ENCODE measurements at regions not wholly inside any gene's neighbourhood (a gene's known extent, or its start where the extent isn't known, plus 50 kb on each side); places are given as distances from the start of the nearest gene placed in this dataset.
"Not testable (repeated sequence)": the region's sequence is repeated elsewhere in the genome, so short reads cannot be mapped to it uniquely, and the experiment has no call there.

GRCh38 chr6:130598021-130598989 lies 228.9 kb upstream of the SMLR1 start:
- Histone ChIP-seq H3K4me3 (no peak overlapping the region), H3K4me1 (replicated peaks in 1 of 2) (peaks cover 4 to 26% of the 10 kb centered on the region in 2 donors), H3K27ac (no peak overlapping the region)
- WGBS, 10 experiments, result 43 to 100% (median 71%) methylated on average over 1 to 2 of the region's 2 CpGs; no CpG with 5 or more reads in 3 of the 10 experiments
- peak in 1 of 8 experiments; percentile 15 for ATAC-seq (replicated peaks in 6 of 8)
- in situ Hi-C loops (cut with MboI; ENCODE audit: low pct_unique_long_range_greater_than_20kb in 2 of 9, low sequenced_read_pairs in 9 of 9, unreplicated experiment in 9 of 9), result no loop called here

- H3K27ac ChIP-seq, result no peak overlapping the region
- H3K4me3 ChIP-seq, result no peak overlapping the region
- in situ Hi-C loops (cut with MboI; ENCODE audit: low pct_unique_long_range_greater_than_20kb in 2 of 9, low sequenced_read_pairs in 9 of 9, unreplicated experiment in 9 of 9), result no loop called here
- peaks cover 4 to 17% of the 10 kb centered on the region in 2 donors for H3K4me1 ChIP-seq (replicated peaks in 1 of 2)
- ATAC-seq (replicated peaks in 6 of 8), result no peak
- 0 to 100% (median 80%) methylated on average over 2 of the region's 2 CpGs; no CpG with 5 or more reads in 5 of the 10 experiments for whole genome bisulfite sequencing, 10 experiments
Observed at GRCh38 chr6:130600880-130601341, 226.3 kb upstream of the SMLR1 start.

- WGBS, 10 experiments, result 9 to 70% (median 50%) methylated on average over 1 to 8 of the region's 8 CpGs
- in situ Hi-C loops (cut with MboI; ENCODE audit: low pct_unique_long_range_greater_than_20kb in 2 of 9, low sequenced_read_pairs in 9 of 9, unreplicated experiment in 9 of 9), result no loop called here
- ATAC-seq (replicated peaks in 6 of 8), result peak in 7 of 8 experiments; percentile 75 to 98 (median 97)
Observed at GRCh38 chr6:130602151-130602770, 224.9 kb upstream of the SMLR1 start.

GRCh38 chr6:130603391-130603790 lies 223.8 kb upstream of the SMLR1 start:
- ATAC-seq (replicated peaks in 6 of 8), result no peak
- H3K4me1 ChIP-seq (replicated peaks in 1 of 2), result peaks cover 4 to 17% of the 10 kb centered on the region in 2 donors
- in situ Hi-C loops (cut with MboI; ENCODE audit: low pct_unique_long_range_greater_than_20kb in 2 of 9, low sequenced_read_pairs in 9 of 9, unreplicated experiment in 9 of 9), result no loop called here
- 20 to 95% (median 80%) methylated on average over 1 to 3 of the region's 3 CpGs; no CpG with 5 or more reads in 5 of the 10 experiments for WGBS, 10 experiments
- no peak overlapping the region for H3K4me3 ChIP-seq
- H3K27ac ChIP-seq, result no peak overlapping the region

More at GRCh38 chr6:130602151-130602770, 224.9 kb upstream of the SMLR1 start:
- Histone ChIP-seq H3K4me1 (replicated peaks in 1 of 2) (peaks cover 4 to 17% of the 10 kb centered on the region in 2 donors), H3K27ac (no peak overlapping the region), H3K4me3 (no peak overlapping the region)

GRCh38 chr6:130604841-130605399 lies 222.3 kb upstream of the SMLR1 start:
- ATAC-seq (replicated peaks in 6 of 8), result no peak
- in situ Hi-C loops (cut with MboI; ENCODE audit: low pct_unique_long_range_greater_than_20kb in 2 of 9, low sequenced_read_pairs in 9 of 9, unreplicated experiment in 9 of 9), result no loop called here
- H3K27ac ChIP-seq, result no peak overlapping the region
- 57 to 100% (median 88%) methylated on average over 1 to 2 of the region's 2 CpGs; no CpG with 5 or more reads in 2 of the 10 experiments for WGBS, 10 experiments
- peaks cover 4 to 17% of the 10 kb centered on the region in 2 donors for H3K4me1 ChIP-seq (replicated peaks in 1 of 2)
- no peak overlapping the region for H3K4me3 ChIP-seq

GRCh38 chr6:130610303-130610702 lies 216.9 kb upstream of the SMLR1 start:
- ATAC-seq (replicated peaks in 6 of 8), result no peak
- Histone ChIP-seq H3K27ac (no peak overlapping the region), H3K4me3 (no peak overlapping the region), H3K4me1 (replicated peaks in 1 of 2) (no peaks in the 10 kb centered on the region)
- in situ Hi-C loops (cut with MboI; ENCODE audit: low pct_unique_long_range_greater_than_20kb in 2 of 9, low sequenced_read_pairs in 9 of 9, unreplicated experiment in 9 of 9), result no loop called here
- 0 to 80% (median 54%) methylated on average over 2 of the region's 2 CpGs; no CpG with 5 or more reads in 4 of the 10 experiments for WGBS, 10 experiments

GRCh38 chr6:130611366-130611765 lies 215.8 kb upstream of the SMLR1 start:
- Histone ChIP-seq H3K27ac (no peak overlapping the region), H3K4me1 (replicated peaks in 1 of 2) (no peaks in the 10 kb centered on the region), H3K4me3 (no peak overlapping the region)
- in situ Hi-C loops (cut with MboI; ENCODE audit: low pct_unique_long_range_greater_than_20kb in 2 of 9, low sequenced_read_pairs in 9 of 9, unreplicated experiment in 9 of 9), result no loop called here
- WGBS, 10 experiments, result 65 to 100% (median 86%) methylated on average over 1 to 5 of the region's 7 CpGs; no CpG with 5 or more reads in 3 of the 10 experiments
- no peak for ATAC-seq (replicated peaks in 6 of 8)

- no peak overlapping the region for H3K4me3 ChIP-seq
- in situ Hi-C loops (cut with MboI; ENCODE audit: low pct_unique_long_range_greater_than_20kb in 2 of 9, low sequenced_read_pairs in 9 of 9, unreplicated experiment in 9 of 9), result no loop called here
- WGBS, 10 experiments, result 58 to 100% (median 98%) methylated on average over 1 to 5 of the region's 7 CpGs; no CpG with 5 or more reads in 3 of the 10 experiments
- H3K4me1 ChIP-seq (replicated peaks in 1 of 2), result no peaks in the 10 kb centered on the region
- H3K27ac ChIP-seq, result no peak overlapping the region
- no peak for ATAC-seq (replicated peaks in 6 of 8)
Observed at GRCh38 chr6:130613176-130613575, 214.0 kb upstream of the SMLR1 start.

GRCh38 chr6:130615816-130616215 lies 211.4 kb upstream of the SMLR1 start:
- peak in 3 of 8 experiments; percentile 45 to 60 (median 52) for ATAC-seq (replicated peaks in 6 of 8)

GRCh38 chr6:130617658-130618057 lies 209.5 kb upstream of the SMLR1 start:
- in situ Hi-C loops (cut with MboI; ENCODE audit: low pct_unique_long_range_greater_than_20kb in 2 of 9, low sequenced_read_pairs in 9 of 9, unreplicated experiment in 9 of 9), result no loop called here
- 25 to 91% (median 83%) methylated on average over 1 to 2 of the region's 2 CpGs; no CpG with 5 or more reads in 1 of the 10 experiments for WGBS, 10 experiments
- H3K4me3 ChIP-seq, result no peak overlapping the region
- no peak overlapping the region for H3K27ac ChIP-seq
- no peaks in the 10 kb centered on the region for H3K4me1 ChIP-seq (replicated peaks in 1 of 2)
- ATAC-seq (replicated peaks in 6 of 8), result no peak

More at GRCh38 chr6:130615816-130616215, 211.4 kb upstream of the SMLR1 start:
- Histone ChIP-seq H3K4me1 (replicated peaks in 1 of 2) (no peaks in the 10 kb centered on the region), H3K4me3 (no peak overlapping the region), H3K27ac (no peak overlapping the region)
- in situ Hi-C loops (cut with MboI; ENCODE audit: low pct_unique_long_range_greater_than_20kb in 2 of 9, low sequenced_read_pairs in 9 of 9, unreplicated experiment in 9 of 9), result no loop called here
- 89 to 100% (median 100%) methylated on average over 1 of the region's 1 CpG; no CpG with 5 or more reads in 3 of the 10 experiments for WGBS, 10 experiments

- in situ Hi-C loops (cut with MboI; ENCODE audit: low pct_unique_long_range_greater_than_20kb in 2 of 9, low sequenced_read_pairs in 9 of 9, unreplicated experiment in 9 of 9); H3K4me1 ChIP-seq (replicated peaks in 1 of 2); H3K27ac ChIP-seq; H3K4me3 ChIP-seq; ATAC-seq (replicated peaks in 6 of 8): not testable (repeated sequence)
- WGBS, 10 experiments, result 73 to 98% (median 88%) methylated on average over 4 to 5 of the region's 5 CpGs; no CpG with 5 or more reads in 5 of the 10 experiments
Observed at GRCh38 chr6:130618806-130619205, 208.4 kb upstream of the SMLR1 start.

GRCh38 chr6:130620338-130620781 lies 206.8 kb upstream of the SMLR1 start:
- 6 to 73% (median 44%) methylated on average over 1 to 2 of the region's 2 CpGs; no CpG with 5 or more reads in 2 of the 10 experiments for WGBS, 10 experiments
- in situ Hi-C loops (cut with MboI; ENCODE audit: low pct_unique_long_range_greater_than_20kb in 2 of 9, low sequenced_read_pairs in 9 of 9, unreplicated experiment in 9 of 9), result no loop called here
- peak in 2 of 8 experiments; percentile 41 to 48 for ATAC-seq (replicated peaks in 6 of 8)

GRCh38 chr6:130622142-130622541 lies 205.1 kb upstream of the SMLR1 start:
- H3K4me1 ChIP-seq (replicated peaks in 1 of 2), result peaks cover 10 to 16% of the 10 kb centered on the region in 2 donors
- H3K4me3 ChIP-seq, result no peak overlapping the region
- in situ Hi-C loops (cut with MboI; ENCODE audit: low pct_unique_long_range_greater_than_20kb in 2 of 9, low sequenced_read_pairs in 9 of 9, unreplicated experiment in 9 of 9), result no loop called here
- ATAC-seq (replicated peaks in 6 of 8), result no peak
- H3K27ac ChIP-seq, result no peak overlapping the region

More at GRCh38 chr6:130620338-130620781, 206.8 kb upstream of the SMLR1 start:
- Histone ChIP-seq H3K4me3 (no peak overlapping the region), H3K4me1 (replicated peaks in 1 of 2) (peaks cover 0 to 2% of the 10 kb centered on the region in 2 donors), H3K27ac (no peak overlapping the region)
